Heart right ventricle (tissue), 16 donors: ENCODE measurements at regions not wholly inside any gene's neighbourhood (a gene's known extent, or its start where the extent isn't known, plus 50 kb on each side); places are given as distances from the start of the nearest gene placed in this dataset.

Source experiments
- ATAC-seq, 8 donors: fragments of 200-7000 bp; cut with Tn5 transposase; one replicate each; pipeline ENCODE4 v1.9.1; 2020; ENCODE audit warnings: mild to moderate bottlenecking in 8 of 8, moderate library complexity in 8 of 8, moderate number of reproducible peaks in 1 of 8
- DNase-seq, 2 donors: peaks; one replicate each; pipeline ENCODE4 v3.0.0-alpha.2; 2020
- H3K27ac ChIP-seq, 10 donors: fragments of 200-600 bp; sonication (generic) in 2 of 10; one replicate each; pipeline versions ENCODE4 v1.5.0 to v1.8.0; 2020 to 2022; ENCODE audit warnings: mild to moderate bottlenecking in 3 of 10
- H3K27me3 ChIP-seq, 7 donors: fragments of 200-600 bp; one replicate each; pipeline ENCODE4 v1.8.0; 2021 to 2022; ENCODE audit warnings: mild to moderate bottlenecking in 2 of 7
- H3K36me3 ChIP-seq, 9 donors: fragments of 200-600 bp; sonication (generic) in 1 of 9; one replicate each; pipeline versions ENCODE4 v1.5.0 to v1.8.0; 2020 to 2022; ENCODE audit warnings: mild to moderate bottlenecking in 2 of 9
- H3K4me1 ChIP-seq, 9 donors: fragments of 200-600 bp; sonication (generic) in 1 of 9; one replicate each; pipeline versions ENCODE4 v1.5.0 to v1.8.0; 2020 to 2022; ENCODE audit warnings: mild to moderate bottlenecking in 4 of 9
- H3K4me3 ChIP-seq, 10 donors: fragments of 200-600 bp; sonication (generic) in 2 of 10; one replicate each; pipeline versions ENCODE4 v1.5.0 to v1.8.0; 2020 to 2022; ENCODE audit warnings: mild to moderate bottlenecking in 7 of 10, moderate library complexity in 2 of 10
- H3K9me3 ChIP-seq, 11 donors: fragments of 200-600 bp in 10 of 11; sonication (generic) in 2 of 11; one replicate each; pipeline versions ENCODE4 v1.5.0 to v1.8.0; 2013 to 2022; ENCODE audit warnings: mild to moderate bottlenecking in 2 of 11, control low read depth in 1 of 11, moderate library complexity in 1 of 11
- CTCF ChIP-seq, 9 donors: fragments of 200-600 bp; sonication (generic) in 2 of 9; IDR thresholded peaks; one replicate each; pipeline versions ENCODE4 v1.5.0 to v1.8.0; 2021 to 2022; ENCODE audit warnings: antibody characterized with exemption in 9 of 9, mild to moderate bottlenecking in 5 of 9, moderate library complexity in 1 of 9
- WGBS, 2 donors: extraction: QIAGEN DNeasy Blood & Tissue Kit; methylation state at CpG; one replicate each; pipeline ENCODE4 v1.1.7; 2013; ENCODE audit warnings: inconsistent platforms in 1 of 2; 5-methylcytosine and 5-hydroxymethylcytosine counted together
- intact Hi-C, 10 donors: fragments of 100-400 bp; cut with DNase I; formaldehyde crosslinking; loops; one replicate each; pipeline versions ENCODE4 v1.11.1 to v1.14.2; 2022
- donor health status: Arrhythmogenic right ventricular cardiomyopathy.
- donor health status: ischemic (EF 13 %, LVEDD 7.1; RV severe dilation, severe dysfunction).
- donor health status: healthy with polysubstance abuse.
- donor health status: DM: no; HTN: yes; CAD: no.
- donor health status: DM: no; HTN: no; CAD: no.
- donor health status: ischemic (EF 25% LVEDD 6.9; RV normal size, moderate dysfunction).
- donor health status: ischemic (EF 25% LVEDD 5.7; RV mildly dilated, moderate dysfunction).
- donor health status: healthy.
- donor health status: DM: yes; HTN: yes; CAD: no.
- donor health status: Ischemic cardiomyopathy.
- donor health status: ischemic (EF 35%, LVEDD 5.7; RV mildly dilated, moderate dysfunction).
- donor health status: nonischemic (EF 11% LVEDD 7.7; RV severe dilation, severe dysfunction).
- donor health status: DM: yes; HTN: yes; CAD: no.
- donor health status: PGD.
- donor health status: ischemic (EF 29% LVEDD 5.4; RV normal size, mild dysfunction).
- donor health status: nonischemic (EF 23%, LVEDD 6.1; RV moderate dilation, normal function).

GRCh38 chr4:165612936-165613335, 234.1 kb downstream of the CPE start:
- no peak overlapping the region for H3K27ac ChIP-seq
- peaks cover 0 to 4% (median 0%) of the 10 kb centered on the region in 11 donors for H3K9me3 ChIP-seq
- H3K4me3 ChIP-seq = no peak overlapping the region
- no peaks in the 10 kb centered on the region for H3K36me3 ChIP-seq
- peaks cover 0 to 13% (median 4%) of the 10 kb centered on the region in 9 donors for H3K4me1 ChIP-seq
- TF ChIP-seq CTCF (IDR thresholded peaks at IDR 0.05) = no peak
- intact Hi-C loops = no loop called here
- DNase-seq = no peak
- ATAC-seq = no peak
- WGBS, 2 donors = 9 to 18% methylated on average over 1 of the region's 1 CpG
- no peaks in the 10 kb centered on the region for H3K27me3 ChIP-seq

DNA sequence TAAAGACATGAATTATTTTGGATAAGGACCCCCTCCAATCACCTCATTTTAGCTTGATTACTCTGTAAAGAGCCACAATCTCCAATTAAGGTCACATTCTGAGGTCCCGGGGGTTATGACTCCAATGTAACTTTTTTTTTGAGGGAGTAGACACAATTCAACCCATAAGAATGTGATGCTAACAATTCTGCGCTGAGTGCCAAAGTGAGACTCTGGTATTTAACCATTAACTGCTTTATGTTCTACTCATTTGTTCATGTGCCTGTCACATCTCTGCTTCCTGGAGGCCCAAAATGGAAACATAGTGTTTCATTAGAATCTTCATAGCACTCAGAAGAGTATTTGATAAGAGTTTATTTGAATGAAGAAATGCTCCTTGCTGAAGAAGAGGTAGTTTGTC, 234.8 kb downstream of the CPE start:
- H3K4me3 ChIP-seq = no peak overlapping the region
- ATAC-seq = no peak
- H3K36me3 ChIP-seq = no peaks in the 10 kb centered on the region
- H3K9me3 ChIP-seq = peaks cover 0 to 10% (median 0%) of the 10 kb centered on the region in 11 donors
- no peak for DNase-seq
- no peak for TF ChIP-seq CTCF (IDR thresholded peaks at IDR 0.05)
- no peaks in the 10 kb centered on the region for H3K27me3 ChIP-seq
- intact Hi-C loops = no loop called here
- 86 to 88% methylated on average over 2 of the region's 2 CpGs for WGBS, 2 donors
- H3K4me1 ChIP-seq = peaks cover 0 to 13% (median 4%) of the 10 kb centered on the region in 9 donors
- H3K27ac ChIP-seq = no peak overlapping the region

DNA sequence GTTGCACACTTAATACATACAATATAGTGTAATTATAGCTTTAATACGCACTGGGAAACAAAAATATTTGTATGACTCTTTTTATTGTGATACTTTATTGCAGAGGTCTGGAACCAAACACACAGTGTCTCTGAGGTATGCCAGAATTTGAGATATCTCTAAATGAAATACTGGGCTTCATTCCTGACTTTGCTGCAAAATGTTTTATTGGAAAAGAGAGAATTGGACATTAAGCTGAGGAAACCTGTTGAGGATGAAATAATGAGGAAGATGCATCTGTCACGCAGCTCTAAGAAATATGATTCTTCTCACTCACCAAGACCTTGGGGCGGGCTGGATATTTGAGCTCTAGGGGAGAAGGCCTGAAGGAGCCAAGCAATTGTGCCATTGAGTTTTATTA, 242.1 kb downstream of the CPE start:
- 83 to 85% methylated on average over 3 of the region's 3 CpGs for WGBS, 2 donors
- TF ChIP-seq CTCF (IDR thresholded peaks at IDR 0.05) = no peak
- Histone ChIP-seq H3K27ac (no peak overlapping the region), H3K27me3 (no peaks in the 10 kb centered on the region), H3K4me3 (no peak overlapping the region), H3K9me3 (peaks cover 0 to 23% (median 0%) of the 10 kb centered on the region in 11 donors), H3K36me3 (no peaks in the 10 kb centered on the region), H3K4me1 (peaks cover 0 to 4% (median 0%) of the 10 kb centered on the region in 9 donors)
- no peak for ATAC-seq
- DNase-seq = no peak
- intact Hi-C loops = loop anchor here in 1 of 10 donors (10.0 kb wide), 2 partner anchors 164 to 424 kb away; no protein-coding TSS in a partner anchor

- DNase-seq (no peak), ATAC-seq (peak in 4 of 8 donors; percentile 42 to 69 (median 56))
- Histone ChIP-seq H3K27ac (no peak overlapping the region), H3K4me1 (peaks cover 0 to 13% (median 0%) of the 10 kb centered on the region in 9 donors), H3K27me3 (no peaks in the 10 kb centered on the region), H3K4me3 (no peak overlapping the region), H3K9me3 (peaks cover 0 to 23% (median 0%) of the 10 kb centered on the region in 11 donors), H3K36me3 (no peaks in the 10 kb centered on the region)
- intact Hi-C loops = loop anchor here in 1 of 10 donors (10.0 kb wide), 2 partner anchors 163 to 423 kb away; no protein-coding TSS in a partner anchor
- 50 to 61% methylated on average over 5 of the region's 5 CpGs for WGBS, 2 donors
- TF ChIP-seq CTCF (IDR thresholded peaks at IDR 0.05) = no peak
These were observed 243.2 kb downstream of the CPE start for GRCh38 chr4:165621983-165622382.
